CD4-positive, alpha-beta T cell (primary cell): ENCODE measurements at regions not wholly inside any gene's neighbourhood (a gene's known extent, or its start where the extent isn't known, plus 50 kb on each side); places are given as distances from the start of the nearest gene placed in this dataset.

Experiments
- ATAC-seq: fragments of 200-7000 bp; cut with Tn5 transposase; one replicate; pipeline ENCODE4 v1.10.0; 2022; ENCODE audit warnings: mild to moderate bottlenecking; ENCODE audit not compliant: poor library complexity
- CTCF ChIA-PET: fragments of 350-600 bp; sonication (Branson Sonifier 250); formaldehyde crosslinking; loops from one replicate; lab custom pipeline; 2021; ENCODE audit warnings: antibody characterized with exemption, inconsistent platforms; lab: Charles Lee
- POLR2A ChIA-PET: fragments of 350-600 bp; sonication (Branson Sonifier 250); formaldehyde crosslinking; loops from one replicate; lab custom pipeline; 2021; ENCODE audit warnings: antibody characterized with exemption, inconsistent platforms; lab: Charles Lee
- DNase-seq, 14 experiments: peaks; one replicate each; pipeline ENCODE4 v3.0.0-alpha.2; 2013 to 2020; ENCODE audit warnings: mixed read lengths in 2 of 14
- H3K27ac ChIP-seq, 2 donors: one replicate each; pipeline versions ENCODE4 v1.5.1 to v1.7.0; 2013; ENCODE audit warnings: low read length in 2 of 2, low read depth in 1 of 2, mild to moderate bottlenecking in 1 of 2
- H3K27me3 ChIP-seq, 2 experiments: 1 replicate in 1 of 2; 2 replicates in 1 of 2; pipeline versions ENCODE4 v1.6.1 to v1.7.0; 2013; ENCODE audit warnings: low read length in 2 of 2, control low read depth in 1 of 2, mild to moderate bottlenecking in 1 of 2, moderate library complexity in 1 of 2; ENCODE audit not compliant: insufficient read depth in 2 of 2, control insufficient read depth in 1 of 2
- H3K36me3 ChIP-seq: one replicate; pipeline ENCODE4 v1.6.1; 2013; ENCODE audit warnings: low read length, control low read depth; ENCODE audit not compliant: insufficient read depth
- H3K4me1 ChIP-seq: one replicate; pipeline ENCODE4 v1.6.1; 2013; ENCODE audit warnings: low read length, control low read depth; ENCODE audit not compliant: insufficient read depth
- H3K4me3 ChIP-seq: one replicate; pipeline ENCODE4 v1.5.1; 2013; ENCODE audit warnings: mild to moderate bottlenecking, low read length, moderate library complexity
- H3K9me3 ChIP-seq, 2 experiments: 1 replicate in 1 of 2; 2 replicates in 1 of 2; pipeline versions ENCODE4 v1.6.1 to v1.7.0; 2013; ENCODE audit warnings: low read length in 2 of 2, mild to moderate bottlenecking in 2 of 2, control low read depth in 1 of 2, moderate library complexity in 1 of 2; ENCODE audit not compliant: control insufficient read depth in 1 of 2, insufficient read depth in 1 of 2
- H3K27ac Mint-ChIP-seq: one replicate; pipeline ENCODE4 v1.8.0; 2020; ENCODE audit warnings: mixed read lengths
- H3K27me3 Mint-ChIP-seq: one replicate; pipeline ENCODE4 v1.8.0; 2021; ENCODE audit warnings: mixed read lengths
- H3K36me3 Mint-ChIP-seq: one replicate; pipeline ENCODE4 v1.8.0; 2021; ENCODE audit warnings: low read depth, mixed read lengths
- H3K4me1 Mint-ChIP-seq: one replicate; pipeline ENCODE4 v1.8.0; 2021; ENCODE audit warnings: low read depth, mixed read lengths
- H3K4me3 Mint-ChIP-seq: one replicate; pipeline ENCODE4 v1.8.0; 2020; ENCODE audit warnings: mild to moderate bottlenecking, mixed read lengths
- H3K9me3 Mint-ChIP-seq: one replicate; pipeline ENCODE4 v1.8.0; 2020; ENCODE audit warnings: mixed read lengths
- CTCF ChIP-seq: fragments of 200-600 bp; IDR thresholded peaks from one replicate; pipeline ENCODE4 v1.8.0; 2022; ENCODE audit warnings: antibody characterized with exemption, mild to moderate bottlenecking
- intact Hi-C, 2 experiments: fragments of 100-400 bp; cut with DNase I in 1 of 2; cut with micrococcal nuclease in 1 of 2; formaldehyde crosslinking; loops; one replicate each; pipeline versions ENCODE4 v1.15.1 to v1.9.0; 2023 to 2025; cut with DNase I, micrococcal nuclease

- H3K4me1 Mint-ChIP-seq, result no peaks in the 10 kb centered on the region
- ChIA-PET POLR2A (no interaction called here), CTCF (no interaction called here)
- H3K27ac Mint-ChIP-seq, result no peak overlapping the region
- no peaks in the 10 kb centered on the region for H3K36me3 ChIP-seq
- H3K4me3 Mint-ChIP-seq, result no peak overlapping the region
- H3K9me3 Mint-ChIP-seq, result peaks cover 8% of the 10 kb centered on the region
- no peak overlapping the region for H3K27ac ChIP-seq
- no peak for ATAC-seq
- no peak for TF ChIP-seq CTCF
- no peaks in the 10 kb centered on the region for H3K27me3 ChIP-seq
- H3K4me1 ChIP-seq, result no peaks in the 10 kb centered on the region
- DNase-seq, result no peak
- H3K9me3 ChIP-seq, result peaks cover 0 to 4% of the 10 kb centered on the region in 2 experiments
- H3K27me3 Mint-ChIP-seq, result no peaks in the 10 kb centered on the region
- H3K36me3 Mint-ChIP-seq, result no peaks in the 10 kb centered on the region
- intact Hi-C loops, result no loop called here
- H3K4me3 ChIP-seq, result no peak overlapping the region
Observed at GRCh38 chr5:113989913-113990305, 372.0 kb upstream of the KCNN2 start.

- intact Hi-C loops, result no loop called here
- ChIA-PET POLR2A (no interaction called here), CTCF (no interaction called here)
Observed at GRCh38 chr5:114001076-114001475, 360.8 kb upstream of the KCNN2 start.

GRCh38 chr5:114006582-114006981 is 355.3 kb upstream of the KCNN2 start:
- H3K9me3 Mint-ChIP-seq, result no peaks in the 10 kb centered on the region
- H3K4me1 Mint-ChIP-seq, result no peaks in the 10 kb centered on the region
- ChIA-PET CTCF (no interaction called here), POLR2A (no interaction called here)
- ATAC-seq, result no peak
- H3K27me3 Mint-ChIP-seq, result no peaks in the 10 kb centered on the region
- no peak for TF ChIP-seq CTCF
- Histone ChIP-seq H3K4me1 (no peaks in the 10 kb centered on the region), H3K36me3 (no peaks in the 10 kb centered on the region), H3K27ac (no peak overlapping the region), H3K9me3 (no peaks in the 10 kb centered on the region), H3K27me3 (no peaks in the 10 kb centered on the region), H3K4me3 (no peak overlapping the region)
- no peak overlapping the region for H3K27ac Mint-ChIP-seq
- no peak for DNase-seq
- H3K4me3 Mint-ChIP-seq, result no peak overlapping the region
- H3K36me3 Mint-ChIP-seq, result no peaks in the 10 kb centered on the region
- intact Hi-C loops, result no loop called here

More at GRCh38 chr5:114001076-114001475, 360.8 kb upstream of the KCNN2 start:
- no peak overlapping the region for H3K4me3 ChIP-seq
- Mint-ChIP-seq H3K27me3 (no peaks in the 10 kb centered on the region), H3K4me1 (no peaks in the 10 kb centered on the region), H3K36me3 (no peaks in the 10 kb centered on the region), H3K9me3 (peaks cover 5% of the 10 kb centered on the region), H3K4me3 (no peak overlapping the region), H3K27ac (no peak overlapping the region)
- H3K9me3 ChIP-seq, result no peaks in the 10 kb centered on the region
- no peak for ATAC-seq
- H3K27ac ChIP-seq, result no peak overlapping the region
- no peak for DNase-seq
- no peaks in the 10 kb centered on the region for H3K4me1 ChIP-seq
- no peak for TF ChIP-seq CTCF
- H3K27me3 ChIP-seq, result no peaks in the 10 kb centered on the region
- H3K36me3 ChIP-seq, result no peaks in the 10 kb centered on the region
